IMR-90 (cell line): ENCODE measurements at regions not wholly inside any gene's neighbourhood (a gene's known extent, or its start where the extent isn't known, plus 50 kb on each side); places are given as distances from the start of the nearest gene placed in this dataset.

ENCODE experiments used
- ATAC-seq: fragments of 200-7000 bp; cut with Tn5 transposase; 2 replicates; pipeline ENCODE4 v1.9.1; 2020; ENCODE audit warnings: low read depth, mild to moderate bottlenecking, moderate library complexity
- BruUV-seq: library from RNA; stranded (reverse); fragments of 400-500 nt; replicated peaks from 2 replicates; lab custom pipeline; 2021; lab: Mats Ljungman, UMichigan
- CTCF ChIA-PET: fragments of 300-600 bp; formaldehyde crosslinking; extraction: SDS; loops from one replicate; lab custom pipeline; 2021; ENCODE audit warnings: antibody characterized with exemption; lab: Yijun Ruan, JAX
- POLR2A ChIA-PET: fragments of 300-600 bp; sonication (Branson Sonifier 250); formaldehyde crosslinking; loops from one replicate; lab custom pipeline; 2022; ENCODE audit warnings: antibody characterized with exemption; ENCODE audit not compliant: unreplicated experiment; lab: Charles Lee
- DNase-seq: peaks from one replicate; pipeline ENCODE4 v3.0.0; 2013
- H2AFZ ChIP-seq: replicated peaks from 2 replicates; pipeline ENCODE3; 2013; ENCODE audit warnings: low read length, mild to moderate bottlenecking; ENCODE audit not compliant: poor library complexity
- H2AK5ac ChIP-seq: 2 replicates; pipeline ENCODE4 v1.6.1; 2013; ENCODE audit warnings: low read depth, low read length, inconsistent platforms
- H2AK9ac ChIP-seq: replicated peaks from 2 replicates; pipeline ENCODE3; 2013; ENCODE audit warnings: mild to moderate bottlenecking, low read depth, low read length, moderate library complexity; ENCODE audit not compliant: poor library complexity
- H2BK120ac ChIP-seq: 2 replicates; pipeline ENCODE4 v1.6.1; 2013; ENCODE audit warnings: low read depth, low read length, inconsistent platforms
- H2BK15ac ChIP-seq: 3 replicates; pipeline ENCODE4 v1.6.1; 2013; ENCODE audit warnings: low read depth, low read length, inconsistent platforms
- H2BK20ac ChIP-seq: 2 replicates; pipeline ENCODE4 v1.6.1; 2013; ENCODE audit warnings: low read depth, mild to moderate bottlenecking, inconsistent platforms, low read length, moderate library complexity
- H2BK5ac ChIP-seq: 2 replicates; pipeline ENCODE4 v1.6.1; 2013; ENCODE audit warnings: mild to moderate bottlenecking, low read depth, low read length, inconsistent platforms; ENCODE audit not compliant: poor library complexity, severe bottlenecking
- H3K14ac ChIP-seq: replicated peaks from 2 replicates; pipeline ENCODE4 v1.6.1; 2013; ENCODE audit warnings: low read depth, low read length, inconsistent platforms
- H3K18ac ChIP-seq: 2 replicates; pipeline ENCODE4 v1.6.1; 2013; ENCODE audit warnings: low read depth, low read length, control low read depth
- H3K23ac ChIP-seq: 2 replicates; pipeline ENCODE4 v1.6.1; 2013; ENCODE audit warnings: low read depth, low read length, inconsistent platforms
- H3K27ac ChIP-seq: 2 replicates; pipeline ENCODE4 v1.5.1; 2013; ENCODE audit warnings: mild to moderate bottlenecking, control low read depth, low read length; ENCODE audit not compliant: insufficient read depth
- H3K27me3 ChIP-seq: 2 replicates; pipeline ENCODE4 v1.6.1; 2013; ENCODE audit warnings: low read length; ENCODE audit not compliant: control insufficient read depth, insufficient read depth
- H3K36me3 ChIP-seq: 2 replicates; pipeline ENCODE4 v1.6.1; 2013; ENCODE audit warnings: low read length, mixed read lengths; ENCODE audit not compliant: control insufficient read depth, insufficient read depth
- H3K4ac ChIP-seq: 2 replicates; pipeline ENCODE4 v1.6.1; 2013; ENCODE audit warnings: low read depth, low read length, inconsistent platforms
- H3K4me1 ChIP-seq: 2 replicates; pipeline ENCODE4 v1.6.1; 2013; ENCODE audit warnings: low read length, mixed read lengths; ENCODE audit not compliant: control insufficient read depth, insufficient read depth
- H3K4me2 ChIP-seq: 2 replicates; pipeline ENCODE4 v1.6.1; 2013; ENCODE audit warnings: low read depth, mild to moderate bottlenecking, control low read depth, low read length, moderate library complexity
- H3K4me3 ChIP-seq: 2 replicates; pipeline ENCODE4 v1.5.1; 2013; ENCODE audit warnings: low read depth, mild to moderate bottlenecking, control low read depth, low read length, moderate library complexity; ENCODE audit not compliant: insufficient read depth
- H3K56ac ChIP-seq: 2 replicates; pipeline ENCODE4 v1.6.1; 2013; ENCODE audit warnings: low read length, inconsistent platforms; ENCODE audit not compliant: insufficient read depth; ENCODE audit errors: extremely low read depth
- H3K79me1 ChIP-seq, 2 experiments: 2 replicates each; pipeline ENCODE4 v1.6.1; 2013; ENCODE audit warnings: low read length in 2 of 2, inconsistent platforms in 1 of 2, low read depth in 1 of 2
- H3K9ac ChIP-seq: 2 replicates; pipeline ENCODE4 v1.6.1; 2013; ENCODE audit warnings: low read depth, low read length, control low read depth
- H3K9me1 ChIP-seq: 2 replicates; pipeline ENCODE4 v1.6.1; 2013; ENCODE audit warnings: low read length, inconsistent platforms; ENCODE audit not compliant: insufficient read depth
- H3K9me3 ChIP-seq: 2 replicates; pipeline ENCODE4 v1.6.1; 2013; ENCODE audit warnings: low read length; ENCODE audit not compliant: control insufficient read depth, insufficient read depth
- H4K20me1 ChIP-seq: 2 replicates; pipeline ENCODE4 v1.6.1; 2013; ENCODE audit warnings: low read length, inconsistent platforms; ENCODE audit not compliant: insufficient read depth
- H4K5ac ChIP-seq: 2 replicates; pipeline ENCODE4 v1.6.1; 2013; ENCODE audit warnings: mild to moderate bottlenecking, low read depth, low read length, control low read depth
- H4K8ac ChIP-seq, 2 experiments: 2 replicates each; pipeline ENCODE4 v1.6.1; 2013; ENCODE audit warnings: low read depth in 2 of 2, low read length in 2 of 2, control low read depth in 1 of 2, inconsistent platforms in 1 of 2
- H4K91ac ChIP-seq: 2 replicates; pipeline ENCODE4 v1.6.1; 2013; ENCODE audit warnings: low read depth, low read length, inconsistent platforms; ENCODE audit not compliant: insufficient read depth
- BHLHE40 ChIP-seq: fragments of 150-350 bp; IDR thresholded peaks from 2 replicates; pipeline ENCODE4 v1.6.1; 2016; ENCODE audit warnings: mild to moderate bottlenecking, low read depth, low read length
- CEBPB ChIP-seq: IDR thresholded peaks from 2 replicates; pipeline ENCODE4 v1.6.1; 2012; ENCODE audit warnings: low read depth, low read length, improper control_type of control experiment
- CHD1 ChIP-seq: IDR thresholded peaks from 2 replicates; pipeline ENCODE4 v1.6.1; 2012; ENCODE audit warnings: low read depth, low read length, improper control_type of control experiment
- CTCF ChIP-seq: conservative IDR thresholded peaks from 2 replicates; pipeline ENCODE4 v1.5.1; 2012; ENCODE audit warnings: mild to moderate bottlenecking, low read depth, low read length, improper control_type of control experiment
- ELK1 ChIP-seq: fragments of 150-350 bp; IDR thresholded peaks from 2 replicates; pipeline ENCODE4 v1.6.1; 2016; ENCODE audit warnings: low read depth, mild to moderate bottlenecking, low read length, moderate library complexity, borderline replicate concordance
- FOS ChIP-seq: fragments of 150-350 bp; IDR thresholded peaks from 2 replicates; pipeline ENCODE4 v1.6.1; 2016; ENCODE audit warnings: low read depth, low read length
- MAFK ChIP-seq: IDR thresholded peaks from 2 replicates; pipeline ENCODE4 v1.6.1; 2012; ENCODE audit warnings: low read depth, low read length, improper control_type of control experiment
- MAZ ChIP-seq: IDR thresholded peaks from 2 replicates; pipeline ENCODE4 v1.6.1; 2012; ENCODE audit warnings: low read depth, mild to moderate bottlenecking, low read length, improper control_type of control experiment, moderate library complexity, borderline replicate concordance
- MXI1 ChIP-seq: IDR thresholded peaks from 2 replicates; pipeline ENCODE4 v1.6.1; 2012; ENCODE audit warnings: low read depth, mild to moderate bottlenecking, low read length, moderate library complexity, borderline replicate concordance
- NFE2L2 ChIP-seq: fragments of 150-350 bp; IDR thresholded peaks from 2 replicates; pipeline ENCODE4 v1.6.1; 2016; ENCODE audit warnings: low read depth, mild to moderate bottlenecking, low read length
- POLR2A ChIP-seq: IDR thresholded peaks from 2 replicates; pipeline ENCODE4 v1.6.1; 2012; ENCODE audit warnings: mild to moderate bottlenecking, low read depth, low read length
- RAD21 ChIP-seq: IDR thresholded peaks from 2 replicates; pipeline ENCODE4 v1.6.1; 2012; ENCODE audit warnings: low read length, improper control_type of control experiment
- RCOR1 ChIP-seq: IDR thresholded peaks from 2 replicates; pipeline ENCODE4 v1.6.1; 2012; ENCODE audit warnings: mild to moderate bottlenecking, low read length, improper control_type of control experiment; ENCODE audit not compliant: insufficient replicate concordance
- RFX5 ChIP-seq: IDR thresholded peaks from 2 replicates; pipeline ENCODE4 v1.8.0; 2012; ENCODE audit warnings: low read depth, mild to moderate bottlenecking, low read length, moderate library complexity
- SMC3 ChIP-seq: fragments of 150-350 bp; IDR thresholded peaks from 2 replicates; pipeline ENCODE4 v1.6.1; 2016; ENCODE audit warnings: low read depth, mild to moderate bottlenecking, antibody characterized with exemption, low read length, moderate library complexity
- USF2 ChIP-seq: fragments of 150-350 bp; IDR thresholded peaks from 2 replicates; pipeline ENCODE4 v1.6.1; 2017; ENCODE audit warnings: mild to moderate bottlenecking, antibody characterized with exemption, low read length, low read depth
- WGBS, 2 experiments: methylation state at CpG; one replicate each; pipeline versions ENCODE4 v1.1.5 to v1.1.7; 2013; ENCODE audit warnings: missing lambda C conversion rate in 2 of 2; ENCODE audit not compliant: insufficient read length in 1 of 2; ENCODE audit errors: extremely low coverage in 2 of 2; 5-methylcytosine and 5-hydroxymethylcytosine counted together
- dilution Hi-C: fragments of 300-500 bp; cut with HindIII; formaldehyde crosslinking; loops from one replicate; pipeline ENCODE4 v1.14.3; 2018; ENCODE audit warnings: low sequenced_read_pairs; ENCODE audit not compliant: unreplicated experiment
- in situ Hi-C: fragments of 300-500 bp; cut with MboI; formaldehyde crosslinking; loops from 3 replicates; pipeline ENCODE4 v1.14.3; 2019; ENCODE audit warnings: low sequenced_read_pairs, inconsistent platforms, mixed read lengths
- intact Hi-C: fragments of 100-400 bp; cut with micrococcal nuclease; formaldehyde crosslinking; loops from 2 replicates; pipeline ENCODE4 v1.10.0; 2022

GRCh38 chr4:134645778-134646177 is 444.2 kb upstream of the PABPC4L start:
- BruUV-seq: no TSS peak
- Histone ChIP-seq H3K79me1 (no peaks in the 10 kb centered on the region), H2BK15ac (no peak overlapping the region), H2BK5ac (no peak overlapping the region), H3K9me3 (no peaks in the 10 kb centered on the region), H2BK20ac (no peak overlapping the region), H3K9me1 (no peaks in the 10 kb centered on the region), H3K4ac (no peak overlapping the region), H4K20me1 (no peaks in the 10 kb centered on the region), H3K4me3 (no peak overlapping the region), H2AFZ (no peak overlapping the region), H3K14ac (no peak overlapping the region), H3K56ac (no peak overlapping the region), H4K91ac (no peak overlapping the region), H3K27me3 (no peaks in the 10 kb centered on the region), H2AK5ac (no peak overlapping the region), H3K4me2 (no peak overlapping the region), H3K27ac (no peak overlapping the region), H3K18ac (no peak overlapping the region), H4K5ac (no peak overlapping the region), H3K23ac (no peak overlapping the region), H3K4me1 (no peaks in the 10 kb centered on the region), H3K9ac (no peak overlapping the region), H3K36me3 (no peaks in the 10 kb centered on the region), H2BK120ac (no peak overlapping the region), H2AK9ac (no peak overlapping the region), H4K8ac (no peak overlapping the region)
- ChIA-PET CTCF (no interaction called here), POLR2A (no interaction called here)
- WGBS, 2 experiments: no CpG with 5 or more reads among the region's 2 CpGs
- in situ Hi-C loops: no loop called here
- DNase-seq (no peak), ATAC-seq (no peak)
- TF ChIP-seq MAFK (no peak), CEBPB (no peak), FOS (no peak), RCOR1 (no peak), CTCF (no peak), BHLHE40 (no peak), ELK1 (no peak), MXI1 (no peak), CHD1 (no peak), MAZ (no peak), RFX5 (no peak), NFE2L2 (no peak), RAD21 (no peak), SMC3 (no peak), POLR2A (no peak), USF2 (no peak)
- dilution Hi-C loops: no loop called here
- intact Hi-C loops: no loop called here
